ENCODE measurements at regions not wholly inside any gene's neighbourhood (a gene's known extent, or its start where the extent isn't known, plus 50 kb on each side); places are given as distances from the start of the nearest gene placed in this dataset.

- Mint-ChIP-seq H3K9me3 (no peaks in the 10 kb centered on the region), H3K4me1 (no peaks in the 10 kb centered on the region), H3K27me3 (peaks cover 3% of the 10 kb centered on the region), H3K27ac (no peak overlapping the region), H3K36me3 (ENCODE audit: low read depth) (no peaks in the 10 kb centered on the region), H3K4me3 (no peak overlapping the region)
- ChIA-PET POLR2A (no interaction called here), CTCF (no interaction called here)
- no peak for DNase-seq
Measured at GRCh38 chr18:77187189-77187588, 54.6 kb upstream of the MBP start.

- DNase-seq, result no peak
- H3K4me3 Mint-ChIP-seq, result no peak overlapping the region
- no peaks in the 10 kb centered on the region for H3K36me3 Mint-ChIP-seq (ENCODE audit: low read depth)
- H3K27me3 Mint-ChIP-seq, result peaks cover 13% of the 10 kb centered on the region
- ChIA-PET POLR2A (no interaction called here), CTCF (no interaction called here)
- no peaks in the 10 kb centered on the region for H3K4me1 Mint-ChIP-seq
- no peak overlapping the region for H3K27ac Mint-ChIP-seq
- peaks cover 2% of the 10 kb centered on the region for H3K9me3 Mint-ChIP-seq
Measured at GRCh38 chr18:77191071-77191751, 58.4 kb upstream of the GALR1 start.

- H3K27ac Mint-ChIP-seq, result no peak overlapping the region
- no peak overlapping the region for H3K4me3 Mint-ChIP-seq
- ChIA-PET POLR2A (no interaction called here), CTCF (no interaction called here)
- no peaks in the 10 kb centered on the region for H3K36me3 Mint-ChIP-seq (ENCODE audit: low read depth)
- peaks cover 19% of the 10 kb centered on the region for H3K27me3 Mint-ChIP-seq
- no peak for DNase-seq
- peaks cover 2% of the 10 kb centered on the region for H3K9me3 Mint-ChIP-seq
- H3K4me1 Mint-ChIP-seq, result no peaks in the 10 kb centered on the region
Measured at GRCh38 chr18:77197073-77197472, 52.6 kb upstream of the GALR1 start.

- Mint-ChIP-seq H3K27me3 (peaks cover 19% of the 10 kb centered on the region), H3K9me3 (peaks cover 2% of the 10 kb centered on the region), H3K4me1 (no peaks in the 10 kb centered on the region), H3K27ac (no peak overlapping the region), H3K36me3 (ENCODE audit: low read depth) (no peaks in the 10 kb centered on the region), H3K4me3 (no peak overlapping the region)
- ChIA-PET POLR2A (no interaction called here), CTCF (no interaction called here)
- DNase-seq, result no peak
Measured at GRCh38 chr18:77198663-77199062, 51.0 kb upstream of the GALR1 start.

GRCh38 chr18:77199707-77200106 lies 49.9 kb upstream of the GALR1 start:
- peaks cover 17% of the 10 kb centered on the region for H3K27me3 Mint-ChIP-seq
- DNase-seq, result no peak
- CTCF ChIA-PET, result interaction anchor here (0.9 kb wide), 1 partner anchor 12 kb away, joined by 3 read pairs; no protein-coding TSS in a partner anchor
- POLR2A ChIA-PET, result no interaction called here
- no peaks in the 10 kb centered on the region for H3K9me3 Mint-ChIP-seq
- no peak overlapping the region for H3K27ac Mint-ChIP-seq
- H3K4me3 Mint-ChIP-seq, result no peak overlapping the region
- H3K36me3 Mint-ChIP-seq (ENCODE audit: low read depth), result no peaks in the 10 kb centered on the region
- no peaks in the 10 kb centered on the region for H3K4me1 Mint-ChIP-seq

All from activated CD4-positive, alpha-beta memory T cell treated with anti-CD3 and anti-CD28 coated beads, Interleukin-2, amount 10 ng/mL, durations not matched to agents 7 days and 5 days (primary cell).